ENCODE measurements at regions not wholly inside any gene's neighbourhood (a gene's known extent, or its start where the extent isn't known, plus 50 kb on each side); places are given as distances from the start of the nearest gene placed in this dataset.

- in situ Hi-C loops (cut with MboI; ENCODE audit: low pct_unique_long_range_greater_than_20kb in 2 of 9, low sequenced_read_pairs in 9 of 9, unreplicated experiment in 9 of 9): no loop called here
- H3K4me1 ChIP-seq (replicated peaks in 1 of 2): no peaks in the 10 kb centered on the region
- 0 to 100% (median 57%) methylated on average over 1 of the region's 1 CpG; no CpG with 5 or more reads in 3 of the 10 experiments for WGBS, 10 experiments
- no peak overlapping the region for H3K4me3 ChIP-seq
- H3K27ac ChIP-seq: no peak overlapping the region
- no peak for ATAC-seq (replicated peaks in 6 of 8)
Observed at GRCh38 chr3:74121761-74122160, 492.7 kb downstream of the CNTN3 start.

DNA sequence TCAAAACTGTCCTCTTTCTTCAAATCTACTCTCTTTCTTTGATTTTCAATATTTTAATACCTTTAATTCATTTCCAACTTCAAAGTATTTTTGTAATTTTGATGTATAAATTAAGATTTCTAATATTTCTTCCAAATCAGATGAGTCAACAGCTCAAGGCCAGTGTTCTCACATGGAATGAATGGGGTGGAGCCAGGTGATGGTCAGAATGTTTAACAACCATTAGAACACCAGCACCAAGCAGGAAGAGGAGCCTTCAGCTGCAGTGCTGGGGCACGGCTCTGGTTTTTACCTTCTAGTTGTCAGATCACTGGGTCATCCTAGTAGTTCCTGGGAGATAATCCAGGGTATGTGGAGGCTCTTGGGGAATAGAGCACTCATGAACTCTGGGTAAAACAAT, 494.5 kb upstream of the PDZRN3 start:
- Histone ChIP-seq H3K27ac (no peak overlapping the region), H3K4me1 (replicated peaks in 1 of 2) (no peaks in the 10 kb centered on the region), H3K4me3 (no peak overlapping the region)
- WGBS, 10 experiments: 0 to 100% (median 80%) methylated on average over 1 of the region's 1 CpG; no CpG with 5 or more reads in 5 of the 10 experiments
- no peak for ATAC-seq (replicated peaks in 6 of 8)
- in situ Hi-C loops (cut with MboI; ENCODE audit: low pct_unique_long_range_greater_than_20kb in 2 of 9, low sequenced_read_pairs in 9 of 9, unreplicated experiment in 9 of 9): no loop called here

DNA sequence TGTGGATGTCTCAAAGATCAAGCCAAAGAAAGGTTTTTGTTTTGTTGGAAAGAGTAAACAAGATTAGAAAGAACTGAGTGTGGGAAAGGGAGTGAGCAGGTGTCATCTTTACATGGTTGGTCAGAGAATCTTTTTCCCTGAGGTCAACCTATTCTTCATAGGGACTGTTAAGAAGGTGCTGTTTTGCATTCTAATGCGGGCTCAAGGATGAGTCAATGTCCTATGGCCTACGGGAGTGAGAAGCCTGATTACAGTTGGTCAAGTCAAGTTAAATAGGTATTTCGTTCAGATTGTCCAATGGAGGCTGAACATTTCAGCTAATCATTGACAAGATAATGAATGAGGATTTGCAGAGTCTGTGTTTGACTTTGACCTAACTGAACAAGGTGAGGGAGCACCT, 491.2 kb upstream of the PDZRN3 start:
- Histone ChIP-seq H3K4me1 (replicated peaks in 1 of 2) (no peaks in the 10 kb centered on the region), H3K4me3 (no peak overlapping the region), H3K27ac (no peak overlapping the region)
- 38 to 100% (median 71%) methylated on average over 1 to 3 of the region's 3 CpGs; no CpG with 5 or more reads in 2 of the 10 experiments for WGBS, 10 experiments
- ATAC-seq (replicated peaks in 6 of 8): peak in 1 of 8 experiments; percentile 37
- in situ Hi-C loops (cut with MboI; ENCODE audit: low pct_unique_long_range_greater_than_20kb in 2 of 9, low sequenced_read_pairs in 9 of 9, unreplicated experiment in 9 of 9): no loop called here

GRCh38 chr3:74107451-74107850, 482.7 kb upstream of the PDZRN3 start:
- peaks cover 0 to 3% of the 10 kb centered on the region in 2 donors for H3K4me1 ChIP-seq (replicated peaks in 1 of 2)
- no peak overlapping the region for H3K4me3 ChIP-seq
- peak in 1 of 8 experiments; percentile 53 for ATAC-seq (replicated peaks in 6 of 8)
- WGBS, 10 experiments: 15 to 95% (median 36%) methylated on average over 2 of the region's 2 CpGs; no CpG with 5 or more reads in 4 of the 10 experiments
- in situ Hi-C loops (cut with MboI; ENCODE audit: low pct_unique_long_range_greater_than_20kb in 2 of 9, low sequenced_read_pairs in 9 of 9, unreplicated experiment in 9 of 9): no loop called here
- H3K27ac ChIP-seq: no peak overlapping the region

GRCh38 chr3:74106925-74107324, 482.2 kb upstream of the PDZRN3 start:
- H3K4me1 ChIP-seq (replicated peaks in 1 of 2): peaks cover 0 to 3% of the 10 kb centered on the region in 2 donors
- 0 to 100% (median 78%) methylated on average over 1 to 2 of the region's 2 CpGs for WGBS, 10 experiments
- ATAC-seq (replicated peaks in 6 of 8): peak in 1 of 8 experiments; percentile 93
- no peak overlapping the region for H3K27ac ChIP-seq
- H3K4me3 ChIP-seq: no peak overlapping the region
- in situ Hi-C loops (cut with MboI; ENCODE audit: low pct_unique_long_range_greater_than_20kb in 2 of 9, low sequenced_read_pairs in 9 of 9, unreplicated experiment in 9 of 9): no loop called here

DNA sequence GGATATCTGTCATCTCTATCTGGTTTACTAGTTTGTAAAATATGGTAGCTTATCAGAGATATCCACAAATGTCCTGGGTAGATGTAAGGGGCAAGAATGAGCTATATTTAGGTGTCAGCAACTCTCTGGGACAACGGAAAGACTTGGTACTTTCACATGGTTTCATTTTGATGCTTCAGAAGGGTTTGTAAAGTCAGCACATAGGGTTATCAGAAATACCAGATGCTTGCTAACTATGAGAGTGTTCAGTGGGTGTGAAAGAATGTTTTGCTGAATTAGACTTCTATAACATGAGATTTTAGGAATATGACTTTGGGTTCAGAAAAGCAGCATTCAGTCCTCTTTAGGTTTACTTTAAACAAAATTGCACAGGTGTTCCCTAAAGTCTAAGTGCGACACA, 466.5 kb upstream of the PDZRN3 start:
- in situ Hi-C loops (cut with MboI; ENCODE audit: low pct_unique_long_range_greater_than_20kb in 2 of 9, low sequenced_read_pairs in 9 of 9, unreplicated experiment in 9 of 9): no loop called here
- Histone ChIP-seq H3K27ac (no peak overlapping the region), H3K4me1 (replicated peaks in 1 of 2) (no peaks in the 10 kb centered on the region), H3K4me3 (no peak overlapping the region)
- no peak for ATAC-seq (replicated peaks in 6 of 8)
- 42 to 100% (median 94%) methylated on average over 1 to 2 of the region's 2 CpGs; no CpG with 5 or more reads in 1 of the 10 experiments for WGBS, 10 experiments

DNA sequence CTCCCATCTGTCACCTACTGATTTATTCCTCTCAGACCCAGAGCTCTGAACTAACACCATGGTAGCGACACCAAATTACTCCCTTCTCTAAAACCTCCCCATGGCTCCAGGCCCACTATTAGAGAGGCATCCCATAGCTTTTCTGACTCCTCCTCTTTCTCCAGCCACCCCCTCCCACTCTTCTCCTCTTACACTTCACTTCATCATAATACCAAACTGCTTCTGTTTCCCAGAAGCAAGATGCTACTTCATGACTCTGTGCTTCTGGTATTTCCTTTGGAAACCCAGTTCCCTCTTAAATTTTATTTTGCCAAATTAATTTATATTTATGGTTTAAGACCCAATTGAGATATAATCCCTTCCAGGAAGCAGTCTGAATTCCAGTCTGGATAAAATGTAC, 465.1 kb upstream of the PDZRN3 start:
- WGBS, 10 experiments: 56 to 83% (median 78%) methylated on average over 1 of the region's 1 CpG; no CpG with 5 or more reads in 5 of the 10 experiments
- ATAC-seq (replicated peaks in 6 of 8): peak in 1 of 8 experiments; percentile 30

GRCh38 chr3:74080056-74080461, 455.3 kb upstream of the PDZRN3 start:
- in situ Hi-C loops (cut with MboI; ENCODE audit: low pct_unique_long_range_greater_than_20kb in 2 of 9, low sequenced_read_pairs in 9 of 9, unreplicated experiment in 9 of 9): no loop called here
- H3K4me1 ChIP-seq (replicated peaks in 1 of 2): peaks cover 7 to 30% of the 10 kb centered on the region in 2 donors
- ATAC-seq (replicated peaks in 6 of 8): peak in 5 of 8 experiments; percentile 24 to 75 (median 33)
- H3K27ac ChIP-seq: no peak overlapping the region
- 0 to 90% (median 76%) methylated on average over 2 to 5 of the region's 5 CpGs; no CpG with 5 or more reads in 1 of the 10 experiments for WGBS, 10 experiments
- H3K4me3 ChIP-seq: no peak overlapping the region

More for the DNA sequence above, 465.1 kb upstream of the PDZRN3 start:
- Histone ChIP-seq H3K4me1 (replicated peaks in 1 of 2) (no peaks in the 10 kb centered on the region), H3K4me3 (no peak overlapping the region), H3K27ac (no peak overlapping the region)
- in situ Hi-C loops (cut with MboI; ENCODE audit: low pct_unique_long_range_greater_than_20kb in 2 of 9, low sequenced_read_pairs in 9 of 9, unreplicated experiment in 9 of 9): no loop called here

GRCh38 chr3:74075241-74075640, 450.5 kb upstream of the PDZRN3 start:
- in situ Hi-C loops (cut with MboI; ENCODE audit: low pct_unique_long_range_greater_than_20kb in 2 of 9, low sequenced_read_pairs in 9 of 9, unreplicated experiment in 9 of 9): no loop called here
- 0 to 89% (median 50%) methylated on average over 1 to 2 of the region's 2 CpGs; no CpG with 5 or more reads in 1 of the 10 experiments for WGBS, 10 experiments
- Histone ChIP-seq H3K4me3 (no peak overlapping the region), H3K27ac (no peak overlapping the region), H3K4me1 (replicated peaks in 1 of 2) (peaks cover 4 to 16% of the 10 kb centered on the region in 2 donors)
- no peak for ATAC-seq (replicated peaks in 6 of 8)

- no peak overlapping the region for H3K4me3 ChIP-seq
- H3K27ac ChIP-seq: no peak overlapping the region
- 0 to 100% (median 72%) methylated on average over 1 of the region's 1 CpG; no CpG with 5 or more reads in 2 of the 10 experiments for WGBS, 10 experiments
- peaks cover 3 to 10% of the 10 kb centered on the region in 2 donors for H3K4me1 ChIP-seq (replicated peaks in 1 of 2)
- no peak for ATAC-seq (replicated peaks in 6 of 8)
- in situ Hi-C loops (cut with MboI; ENCODE audit: low pct_unique_long_range_greater_than_20kb in 2 of 9, low sequenced_read_pairs in 9 of 9, unreplicated experiment in 9 of 9): loop anchor here in 1 of 9 experiments (25.0 kb wide), 1 partner anchor 913 kb away; no protein-coding TSS in a partner anchor
Observed at GRCh38 chr3:74074700-74075099, 450.0 kb upstream of the PDZRN3 start.

- Histone ChIP-seq H3K27ac (no peak overlapping the region), H3K4me1 (replicated peaks in 1 of 2) (peaks cover 0 to 6% of the 10 kb centered on the region in 2 donors), H3K4me3 (no peak overlapping the region)
- peak in 5 of 8 experiments; percentile 43 to 95 (median 80) for ATAC-seq (replicated peaks in 6 of 8)
- 0 to 80% (median 30%) methylated on average over 1 of the region's 1 CpG; no CpG with 5 or more reads in 2 of the 10 experiments for WGBS, 10 experiments
- in situ Hi-C loops (cut with MboI; ENCODE audit: low pct_unique_long_range_greater_than_20kb in 2 of 9, low sequenced_read_pairs in 9 of 9, unreplicated experiment in 9 of 9): loop anchor here in 1 of 9 experiments (25.0 kb wide), 1 partner anchor 920 kb away; no protein-coding TSS in a partner anchor
Observed at GRCh38 chr3:74067296-74067695, 442.6 kb upstream of the PDZRN3 start.

- Histone ChIP-seq H3K27ac (no peak overlapping the region), H3K4me3 (no peak overlapping the region), H3K4me1 (replicated peaks in 1 of 2) (peaks cover 0 to 6% of the 10 kb centered on the region in 2 donors)
- in situ Hi-C loops (cut with MboI; ENCODE audit: low pct_unique_long_range_greater_than_20kb in 2 of 9, low sequenced_read_pairs in 9 of 9, unreplicated experiment in 9 of 9): loop anchor here in 1 of 9 experiments (25.0 kb wide), 1 partner anchor 921 kb away; no protein-coding TSS in a partner anchor
- WGBS, 10 experiments: 8 to 85% (median 42%) methylated on average over 1 to 3 of the region's 3 CpGs; no CpG with 5 or more reads in 4 of the 10 experiments
- no peak for ATAC-seq (replicated peaks in 6 of 8)
Observed at GRCh38 chr3:74066456-74066855, 441.7 kb upstream of the PDZRN3 start.

DNA sequence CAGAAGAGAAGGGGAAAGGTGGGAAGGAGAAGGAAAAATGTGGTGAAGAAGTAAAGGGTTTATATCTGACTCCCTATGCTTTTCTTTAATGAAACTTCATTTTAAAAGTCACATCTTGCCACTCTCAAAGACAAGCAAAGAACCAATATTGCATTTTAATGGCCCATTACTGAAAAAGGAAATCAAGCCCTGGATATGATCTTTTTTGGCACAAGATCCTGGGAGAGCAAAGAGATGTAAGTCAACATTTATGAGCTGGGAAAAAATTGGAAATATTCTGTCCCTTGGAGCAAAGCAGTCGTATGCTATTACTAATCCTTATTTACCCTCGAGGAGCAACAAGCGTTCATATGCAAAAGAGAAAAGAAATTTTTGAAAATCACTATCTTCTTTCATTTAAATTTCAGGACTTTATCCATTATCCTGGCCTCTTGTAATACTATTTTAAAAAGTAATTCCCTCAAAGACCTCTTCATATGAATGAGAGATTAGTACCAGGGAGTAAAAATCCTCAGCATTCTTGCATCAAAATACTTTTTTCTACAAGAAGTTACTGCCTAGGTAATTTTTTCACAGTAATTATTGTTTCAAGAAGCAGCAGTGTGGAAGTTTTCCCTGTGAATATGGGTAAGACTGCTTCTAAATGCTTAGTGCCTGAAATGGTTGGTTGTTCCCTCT, 435.3 kb upstream of the PDZRN3 start:
- Histone ChIP-seq H3K4me3 (no peak overlapping the region), H3K4me1 (replicated peaks in 1 of 2) (no peaks in the 10 kb centered on the region), H3K27ac (no peak overlapping the region)
- no peak for ATAC-seq (replicated peaks in 6 of 8)
- in situ Hi-C loops (cut with MboI; ENCODE audit: low pct_unique_long_range_greater_than_20kb in 2 of 9, low sequenced_read_pairs in 9 of 9, unreplicated experiment in 9 of 9): loop anchor here in 1 of 9 experiments (25.0 kb wide), 1 partner anchor 927 kb away; no protein-coding TSS in a partner anchor
- 20 to 100% (median 72%) methylated on average over 1 to 3 of the region's 3 CpGs for WGBS, 10 experiments
